Stomach (tissue), 8 donors: ENCODE measurements at regions not wholly inside any gene's neighbourhood (a gene's known extent, or its start where the extent isn't known, plus 50 kb on each side); places are given as distances from the start of the nearest gene placed in this dataset.

Source experiments
- DNase-seq, 2 donors: peaks; one replicate each; pipeline versions ENCODE4 v3.0.0 to v3.0.0-alpha.2; 2013 to 2019
- H3K27ac ChIP-seq, 5 donors: fragments of 200-600 bp in 4 of 5; sonication (generic) in 4 of 5; one replicate each; pipeline ENCODE4 v1.5.1; 2013 to 2019; ENCODE audit warnings: mild to moderate bottlenecking in 1 of 5, moderate library complexity in 1 of 5
- H3K27me3 ChIP-seq, 3 donors: fragments of 200-600 bp; sonication (generic); one replicate each; pipeline ENCODE4 v1.5.1; 2017 to 2019; ENCODE audit warnings: mixed run types in 1 of 3
- H3K36me3 ChIP-seq, 4 donors: fragments of 200-600 bp; sonication (generic); 1 replicate in 3 of 4; 2 replicates in 1 of 4; pipeline ENCODE4 v1.5.1; 2016 to 2019
- H3K4me1 ChIP-seq, 4 donors: fragments of 200-600 bp; sonication (generic); one replicate each; pipeline ENCODE4 v1.5.1; 2016 to 2019
- H3K4me3 ChIP-seq, 4 donors: fragments of 200-600 bp; sonication (generic) in 3 of 4; one replicate each; pipeline ENCODE4 v1.5.1; 2016 to 2019; ENCODE audit warnings: mild to moderate bottlenecking in 1 of 4
- H3K9me3 ChIP-seq, 4 donors: fragments of 200-600 bp; sonication (generic); one replicate each; pipeline ENCODE4 v1.5.1; 2016 to 2019
- EP300 ChIP-seq: sonication (generic); formaldehyde crosslinking; IDR thresholded peaks from one replicate; pipeline ENCODE4 v1.6.1; 2017; ENCODE audit warnings: antibody characterized with exemption
- POLR2A ChIP-seq, 4 donors: fragments of 450-650 bp; IDR thresholded peaks; one replicate each; pipeline ENCODE4 v1.6.1; 2016; ENCODE audit warnings: antibody characterized with exemption in 4 of 4, control low read depth in 2 of 4, mild to moderate bottlenecking in 1 of 4, moderate library complexity in 1 of 4
- POLR2AphosphoS5 ChIP-seq, 3 donors: sonication (generic); formaldehyde crosslinking; IDR thresholded peaks; one replicate each; pipeline ENCODE4 v1.6.1; 2016; ENCODE audit warnings: antibody characterized with exemption in 3 of 3
- WGBS, 5 donors: extraction: QIAGEN DNeasy Blood & Tissue Kit in 3 of 5; methylation state at CpG; one replicate each; pipeline versions ENCODE4 v1.1.5 to v1.1.7; 2013 to 2018; 5-methylcytosine and 5-hydroxymethylcytosine counted together
- intact Hi-C: fragments of 100-400 bp; cut with DNase I; formaldehyde crosslinking; loops from one replicate; pipeline ENCODE4 v1.15.1; 2023; ENCODE audit warnings: low total_unique reads
- TF ChIP-seq, protein P1 (sequence below), 7 experiments: fragments of 450-650 bp in 4 of 7; fragments of 200-600 bp in 3 of 7; sonication (generic) in 3 of 7; IDR thresholded peaks; one replicate each; pipeline ENCODE4 v1.5.1; 2016 to 2019; ENCODE audit warnings: antibody characterized with exemption in 7 of 7, control low read depth in 2 of 7, mild to moderate bottlenecking in 1 of 7
- donor health status: healthy with polysubstance abuse.
- donor health status: Bipolar disorder and iron deficiency.
- donor health status: healthy.

GRCh38 chr3:28751864-28752263 lies 403.2 kb upstream of the AZI2 start:
- Histone ChIP-seq H3K27ac (no peak overlapping the region), H3K27me3 (no peaks in the 10 kb centered on the region), H3K4me3 (no peak overlapping the region), H3K9me3 (peaks cover 0 to 32% (median 15%) of the 10 kb centered on the region in 4 donors), H3K4me1 (no peaks in the 10 kb centered on the region), H3K36me3 (no peaks in the 10 kb centered on the region)
- TF ChIP-seq, protein P1, sequence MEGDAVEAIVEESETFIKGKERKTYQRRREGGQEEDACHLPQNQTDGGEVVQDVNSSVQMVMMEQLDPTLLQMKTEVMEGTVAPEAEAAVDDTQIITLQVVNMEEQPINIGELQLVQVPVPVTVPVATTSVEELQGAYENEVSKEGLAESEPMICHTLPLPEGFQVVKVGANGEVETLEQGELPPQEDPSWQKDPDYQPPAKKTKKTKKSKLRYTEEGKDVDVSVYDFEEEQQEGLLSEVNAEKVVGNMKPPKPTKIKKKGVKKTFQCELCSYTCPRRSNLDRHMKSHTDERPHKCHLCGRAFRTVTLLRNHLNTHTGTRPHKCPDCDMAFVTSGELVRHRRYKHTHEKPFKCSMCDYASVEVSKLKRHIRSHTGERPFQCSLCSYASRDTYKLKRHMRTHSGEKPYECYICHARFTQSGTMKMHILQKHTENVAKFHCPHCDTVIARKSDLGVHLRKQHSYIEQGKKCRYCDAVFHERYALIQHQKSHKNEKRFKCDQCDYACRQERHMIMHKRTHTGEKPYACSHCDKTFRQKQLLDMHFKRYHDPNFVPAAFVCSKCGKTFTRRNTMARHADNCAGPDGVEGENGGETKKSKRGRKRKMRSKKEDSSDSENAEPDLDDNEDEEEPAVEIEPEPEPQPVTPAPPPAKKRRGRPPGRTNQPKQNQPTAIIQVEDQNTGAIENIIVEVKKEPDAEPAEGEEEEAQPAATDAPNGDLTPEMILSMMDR (IDR thresholded peaks at IDR 0.05) = no peak
- no peak for TF ChIP-seq POLR2AphosphoS5 (IDR thresholded peaks at IDR 0.05)
- no peak for TF ChIP-seq EP300
- TF ChIP-seq POLR2A (IDR thresholded peaks at IDR 0.05) = no peak
- intact Hi-C loops = no loop called here
- WGBS, 5 donors = 83 to 93% (median 89%) methylated on average over 2 of the region's 2 CpGs
- DNase-seq = no peak

GRCh38 chr3:28752290-28752689 lies 403.7 kb upstream of the AZI2 start:
- no peak for TF ChIP-seq EP300
- TF ChIP-seq, protein P1 (IDR thresholded peaks at IDR 0.05) = no peak
- no peak for TF ChIP-seq POLR2A (IDR thresholded peaks at IDR 0.05)
- no peak for TF ChIP-seq POLR2AphosphoS5 (IDR thresholded peaks at IDR 0.05)
- Histone ChIP-seq H3K27ac (no peak overlapping the region), H3K36me3 (no peaks in the 10 kb centered on the region), H3K4me3 (no peak overlapping the region), H3K4me1 (no peaks in the 10 kb centered on the region), H3K9me3 (peaks cover 0 to 32% (median 15%) of the 10 kb centered on the region in 4 donors), H3K27me3 (no peaks in the 10 kb centered on the region)
- 59 to 91% (median 78%) methylated on average over 1 of the region's 1 CpG for WGBS, 5 donors
- no peak for DNase-seq
- intact Hi-C loops = no loop called here

- H3K27ac ChIP-seq = no peak overlapping the region
- TF ChIP-seq, protein P1 (IDR thresholded peaks at IDR 0.05) = no peak
- no peak for TF ChIP-seq EP300
- TF ChIP-seq POLR2A (IDR thresholded peaks at IDR 0.05) = no peak
- TF ChIP-seq POLR2AphosphoS5 (IDR thresholded peaks at IDR 0.05) = no peak
- no peaks in the 10 kb centered on the region for H3K4me1 ChIP-seq
- no peaks in the 10 kb centered on the region for H3K36me3 ChIP-seq
- H3K27me3 ChIP-seq = no peaks in the 10 kb centered on the region
- intact Hi-C loops = no loop called here
- H3K9me3 ChIP-seq = peaks cover 0 to 12% (median 3%) of the 10 kb centered on the region in 4 donors
- peak in 1 of 2 donors; percentile 12 for DNase-seq
- no peak overlapping the region for H3K4me3 ChIP-seq
- 56 to 83% (median 78%) methylated on average over 1 of the region's 1 CpG for WGBS, 5 donors
These were observed 407.4 kb upstream of the AZI2 start for GRCh38 chr3:28756056-28756455.

GRCh38 chr3:28758115-28758514 lies 409.5 kb upstream of the AZI2 start:
- H3K9me3 ChIP-seq = no peaks in the 10 kb centered on the region
- intact Hi-C loops = no loop called here

DNA sequence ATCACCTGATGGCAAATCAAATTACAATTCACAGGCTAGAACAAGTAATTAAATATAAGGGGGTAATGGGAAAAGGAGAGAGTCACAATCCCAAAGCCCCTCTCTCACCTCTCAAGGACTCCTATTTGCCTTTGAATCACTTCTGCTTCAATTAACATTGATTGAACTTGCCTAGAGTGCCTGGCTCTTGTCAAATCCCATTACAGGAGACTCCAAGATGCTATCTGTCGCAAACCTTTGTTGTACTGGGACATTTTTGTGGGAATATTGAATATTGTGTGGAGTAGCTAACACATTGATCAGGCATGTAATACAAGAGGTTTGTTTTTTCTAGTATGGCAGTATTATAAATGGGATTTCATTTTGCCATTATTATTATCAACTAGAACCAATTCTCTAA lies 412.8 kb upstream of the AZI2 start:
- no peaks in the 10 kb centered on the region for H3K4me1 ChIP-seq
- no peaks in the 10 kb centered on the region for H3K9me3 ChIP-seq
- 6 to 100% (median 46%) methylated on average over 1 of the region's 1 CpG for WGBS, 5 donors
- H3K36me3 ChIP-seq = no peaks in the 10 kb centered on the region
- no peak overlapping the region for H3K4me3 ChIP-seq
- no peak for DNase-seq
- H3K27ac ChIP-seq = no peak overlapping the region
- H3K27me3 ChIP-seq = no peaks in the 10 kb centered on the region
- TF ChIP-seq, protein P1 (IDR thresholded peaks at IDR 0.05) = no peak
- TF ChIP-seq EP300 = no peak
- no peak for TF ChIP-seq POLR2AphosphoS5 (IDR thresholded peaks at IDR 0.05)
- no peak for TF ChIP-seq POLR2A (IDR thresholded peaks at IDR 0.05)
- intact Hi-C loops = no loop called here

More at GRCh38 chr3:28758115-28758514, 409.5 kb upstream of the AZI2 start:
- H3K27ac ChIP-seq = no peak overlapping the region
- DNase-seq = no peak
- no peak for TF ChIP-seq POLR2A (IDR thresholded peaks at IDR 0.05)
- no peak overlapping the region for H3K4me3 ChIP-seq
- no peaks in the 10 kb centered on the region for H3K4me1 ChIP-seq
- H3K27me3 ChIP-seq = no peaks in the 10 kb centered on the region
- no peaks in the 10 kb centered on the region for H3K36me3 ChIP-seq
